NCI-H510A treated with DMSO at 0.1 percent for 48 hours (cell line): ENCODE measurements at regions not wholly inside any gene's neighbourhood (a gene's known extent, or its start where the extent isn't known, plus 50 kb on each side); places are given as distances from the start of the nearest gene placed in this dataset.

ENCODE experiments used
- DNase-seq: peaks from one replicate; lab custom pipeline; 2025; lab: John Stamatoyannopoulos, UW

GRCh38 chr5:88396751-88397281, 128.2 kb upstream of the TMEM161B start:
- no peak for DNase-seq

- DNase-seq: no peak
Observed at GRCh38 chr5:88396000-88396535, 127.4 kb upstream of the TMEM161B start.

GRCh38 chr5:88395264-88395663, 126.6 kb upstream of the TMEM161B start:
- no peak for DNase-seq

DNA sequence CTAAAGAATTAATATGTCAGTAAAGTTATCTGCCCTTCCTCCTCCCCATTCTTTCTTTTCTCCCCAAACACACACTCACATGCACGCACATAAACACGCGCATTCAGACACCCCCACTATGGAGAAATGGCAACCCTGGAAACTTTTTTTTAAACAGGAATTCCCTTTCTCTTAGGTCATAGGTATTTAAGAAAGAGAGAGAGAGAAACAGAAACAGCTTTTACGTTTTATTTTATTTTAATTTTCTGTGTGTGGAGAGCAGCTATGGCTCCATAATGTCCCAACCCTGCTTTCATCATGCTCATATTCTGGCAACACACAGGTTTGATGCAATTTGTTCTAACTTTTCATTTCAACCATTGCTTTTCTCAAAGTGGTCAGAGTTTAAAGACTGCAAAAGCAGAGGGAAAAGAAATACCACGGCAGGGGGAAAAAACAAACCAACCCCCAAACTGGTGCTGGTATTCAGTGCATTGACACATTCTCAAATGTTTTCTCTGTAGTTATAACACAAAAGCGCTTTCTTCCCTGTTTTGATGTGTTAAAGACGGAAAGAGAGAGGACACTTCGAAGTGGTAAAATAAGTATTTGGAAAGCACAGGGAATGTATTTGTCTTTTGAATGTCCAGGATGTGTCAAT, 126.0 kb upstream of the TMEM161B start:
- no peak for DNase-seq

GRCh38 chr5:88393716-88394535, 125.3 kb upstream of the TMEM161B start:
- DNase-seq: no peak

GRCh38 chr5:88393042-88393441, 124.4 kb upstream of the TMEM161B start:
- DNase-seq: no peak

GRCh38 chr5:88391991-88392390, 123.3 kb upstream of the TMEM161B start:
- DNase-seq: no peak

DNA sequence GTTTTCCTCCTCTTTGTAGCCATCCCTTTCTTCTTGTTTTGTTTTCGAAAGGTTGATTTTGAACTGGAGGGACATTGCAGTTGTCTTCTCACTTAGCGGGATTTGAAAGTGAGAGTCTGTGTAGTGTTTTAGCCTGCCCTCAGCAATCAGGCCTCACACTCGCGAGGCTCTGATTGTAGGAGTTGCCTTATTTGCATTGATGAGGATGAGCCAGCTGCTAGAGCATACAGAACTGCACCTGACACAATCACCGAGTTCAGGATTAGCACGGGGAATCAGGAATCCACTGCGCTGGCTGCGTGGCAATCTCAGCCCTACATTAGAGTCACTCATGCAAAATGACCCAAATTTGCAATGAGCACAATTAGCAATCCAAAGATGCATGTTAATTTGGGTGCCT, 122.5 kb upstream of the TMEM161B start:
- no peak for DNase-seq

DNA sequence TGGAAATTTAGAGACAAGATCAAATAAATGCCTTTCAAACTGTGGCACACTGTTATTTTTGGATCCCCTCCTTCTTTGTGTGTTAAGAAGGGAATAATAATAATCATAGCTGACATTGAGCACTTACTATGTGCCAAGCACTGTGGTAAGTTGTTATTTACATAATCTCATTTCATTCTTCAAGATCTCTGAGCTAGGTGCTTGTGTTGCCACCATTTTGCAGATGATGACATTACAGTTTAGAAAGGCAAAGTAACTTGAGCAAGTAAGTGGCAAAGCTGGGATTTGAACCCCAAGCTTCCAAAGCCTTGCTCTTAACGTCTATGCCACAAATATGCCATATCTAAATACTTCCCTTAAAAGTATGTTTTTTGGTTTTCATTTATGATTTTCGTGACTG, 121.8 kb upstream of the TMEM161B start:
- no peak for DNase-seq

GRCh38 chr5:88390096-88390441, 121.4 kb upstream of the TMEM161B start:
- no peak for DNase-seq

GRCh38 chr5:88389338-88390095, 120.9 kb upstream of the TMEM161B start:
- no peak for DNase-seq

GRCh38 chr5:88388476-88389337, 120.1 kb upstream of the TMEM161B start:
- no peak for DNase-seq

DNA sequence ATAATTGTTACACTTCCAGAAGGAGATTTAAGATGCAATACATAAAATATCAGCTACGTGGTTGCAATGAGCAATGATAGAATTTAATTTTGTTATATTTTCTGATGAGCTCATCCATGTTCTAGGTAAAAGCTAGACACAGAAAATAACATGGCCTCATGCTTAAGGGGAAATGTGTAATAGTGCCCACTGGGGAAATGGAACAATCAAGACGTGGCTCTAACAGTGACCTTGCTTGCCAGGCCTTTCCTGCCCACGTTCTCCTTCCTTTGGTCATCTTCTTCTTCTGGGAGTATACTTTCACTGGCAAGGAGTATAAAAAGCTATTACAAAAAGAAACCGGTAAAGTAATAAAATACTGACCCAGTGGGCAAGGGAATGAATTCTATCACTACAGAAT, 116.2 kb upstream of the TMEM161B start:
- no peak for DNase-seq

GRCh38 chr5:88380332-88380731, 111.7 kb upstream of the TMEM161B start:
- DNase-seq: no peak

- no peak for DNase-seq
Observed at GRCh38 chr5:88377705-88378656, 109.3 kb upstream of the TMEM161B start.

DNA sequence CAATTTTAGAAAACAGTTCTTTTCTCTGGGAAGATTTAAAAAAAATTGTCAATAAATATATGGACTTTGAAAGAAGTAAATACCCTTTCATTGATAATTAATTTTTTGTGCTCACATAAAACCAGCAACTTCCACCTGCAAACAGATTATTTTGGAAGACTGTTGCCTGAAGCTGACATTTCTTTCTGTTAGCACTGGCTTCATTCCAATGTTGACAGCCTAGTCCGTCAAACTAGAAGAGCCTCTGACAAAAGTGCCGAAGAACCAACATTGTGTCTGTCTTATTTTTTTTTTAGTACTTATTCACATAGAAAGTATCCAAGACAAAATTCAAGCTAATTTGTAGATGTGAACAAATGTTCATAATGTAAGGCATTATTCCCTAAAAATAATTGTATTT, 108.6 kb upstream of the TMEM161B start:
- DNase-seq: no peak

- DNase-seq: no peak
Observed at GRCh38 chr5:88376728-88377127, 108.1 kb upstream of the TMEM161B start.

- no peak for DNase-seq
Observed at GRCh38 chr5:88374391-88374790, 105.7 kb upstream of the TMEM161B start.

DNA sequence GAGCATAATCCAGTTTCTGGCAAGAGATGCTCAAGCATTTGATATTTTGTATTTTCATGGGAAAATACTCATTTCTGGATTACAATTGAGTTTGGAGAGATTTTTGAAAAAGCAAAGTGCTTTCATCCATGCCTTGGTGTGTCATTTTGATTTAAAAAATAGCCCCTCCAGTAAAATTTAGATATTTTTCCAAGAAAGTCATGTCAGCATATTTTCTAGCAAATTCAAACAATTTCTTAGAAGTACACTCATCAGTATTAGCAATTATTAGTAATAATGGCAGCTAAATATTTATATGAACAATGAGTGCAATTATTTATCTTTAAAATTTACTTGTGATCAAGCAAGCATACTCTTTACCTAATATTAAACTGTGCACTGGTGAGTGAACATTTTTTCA, 102.2 kb upstream of the TMEM161B start:
- no peak for DNase-seq

- no peak for DNase-seq
Observed at GRCh38 chr5:88368201-88368600, 99.6 kb upstream of the TMEM161B start.
